ENCODE measurements at regions not wholly inside any gene's neighbourhood (a gene's known extent, or its start where the extent isn't known, plus 50 kb on each side); places are given as distances from the start of the nearest gene placed in this dataset.
"Not testable (repeated sequence)": the region's sequence is repeated elsewhere in the genome, so short reads cannot be mapped to it uniquely, and the experiment has no call there.

- H3K79me2 ChIP-seq (ENCODE audit: control insufficient read depth, insufficient read depth, low read length, unreplicated experiment) = no peaks in the 10 kb centered on the region
- H3K27ac ChIP-seq (ENCODE audit: low read depth, low read length) = no peak overlapping the region
- H2AFZ ChIP-seq (ENCODE audit: low read length, unreplicated experiment) = no peak overlapping the region
- no peaks in the 10 kb centered on the region for H3K4me1 ChIP-seq (ENCODE audit: control insufficient read depth, insufficient read depth, low read length, unreplicated experiment)
- H3K36me3 ChIP-seq (ENCODE audit: insufficient read depth, low read length) = no peaks in the 10 kb centered on the region
- H3K4me3 ChIP-seq (ENCODE audit: low read depth, low read length) = no peak overlapping the region
- no peaks in the 10 kb centered on the region for H3K27me3 ChIP-seq (ENCODE audit: insufficient read depth, low read length)
These were observed 111.4 kb downstream of the SPP2 start for GRCh38 chr2:234161932-234162331.

DNA sequence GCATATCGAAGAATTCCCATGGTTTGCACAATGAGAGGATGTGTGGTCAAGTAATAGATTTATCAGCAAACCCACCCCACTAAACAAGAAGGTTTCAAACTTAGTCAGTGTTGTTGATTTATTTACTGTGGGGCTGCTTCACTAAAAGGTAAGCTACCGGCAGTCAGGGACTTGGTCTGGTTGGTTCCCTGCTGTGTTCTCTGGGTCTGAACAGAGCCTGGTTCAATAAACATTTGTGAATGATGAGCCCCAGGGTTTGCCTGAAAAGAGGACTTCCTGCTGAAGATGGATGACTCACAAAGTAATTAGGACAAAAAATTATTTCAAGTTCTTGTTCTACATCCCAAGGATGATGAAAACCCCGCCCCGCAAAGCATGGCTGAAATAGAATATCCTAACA is 108.3 kb downstream of the SPP2 start:
- Histone ChIP-seq H3K36me3 (ENCODE audit: insufficient read depth, low read length) (no peaks in the 10 kb centered on the region), H3K4me3 (ENCODE audit: low read depth, low read length) (no peak overlapping the region), H3K27ac (ENCODE audit: low read depth, low read length) (no peak overlapping the region), H3K79me2 (ENCODE audit: control insufficient read depth, insufficient read depth, low read length, unreplicated experiment) (no peaks in the 10 kb centered on the region), H2AFZ (ENCODE audit: low read length, unreplicated experiment) (no peak overlapping the region), H3K4me1 (ENCODE audit: control insufficient read depth, insufficient read depth, low read length, unreplicated experiment) (no peaks in the 10 kb centered on the region), H3K27me3 (ENCODE audit: insufficient read depth, low read length) (no peaks in the 10 kb centered on the region)

DNA sequence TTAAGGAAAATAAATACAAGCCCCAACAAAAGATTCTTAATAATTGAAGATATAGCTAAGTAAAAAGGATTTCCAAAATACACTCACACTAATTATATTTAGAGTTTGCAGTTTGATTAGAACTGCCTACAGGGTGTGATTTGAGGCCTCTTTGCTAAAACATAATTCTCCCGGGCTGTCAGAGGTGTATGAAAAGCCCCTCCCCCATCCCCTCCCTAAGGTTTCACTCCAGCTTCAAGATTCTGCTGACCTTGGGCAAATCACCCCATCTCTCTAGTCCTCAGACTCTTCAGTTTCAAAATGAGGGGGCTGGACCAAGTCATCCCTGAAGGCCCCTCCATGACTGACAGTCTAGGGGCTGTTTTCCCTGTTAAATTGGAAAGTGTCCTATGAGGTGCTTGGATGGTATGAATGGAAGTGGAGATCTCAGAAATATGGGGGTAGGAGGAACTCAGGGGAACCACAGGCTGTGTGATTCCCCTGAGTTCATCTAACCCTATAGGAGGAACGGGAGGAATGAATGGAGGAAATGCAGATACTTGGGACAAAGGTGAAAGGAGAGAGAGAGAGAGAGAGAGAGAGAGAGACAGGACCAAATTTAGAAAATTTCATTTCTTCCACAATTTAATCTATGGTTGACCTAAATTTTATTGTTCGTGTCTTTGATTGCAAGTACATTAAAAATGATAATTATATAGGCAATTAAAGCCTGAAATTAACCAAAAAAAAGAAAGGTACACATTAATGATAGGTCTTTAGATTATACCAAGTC is 107.5 kb downstream of the SPP2 start:
- no peaks in the 10 kb centered on the region for H3K4me1 ChIP-seq (ENCODE audit: control insufficient read depth, insufficient read depth, low read length, unreplicated experiment)
- H3K27ac ChIP-seq (ENCODE audit: low read depth, low read length) = no peak overlapping the region
- H3K36me3 ChIP-seq (ENCODE audit: insufficient read depth, low read length) = no peaks in the 10 kb centered on the region
- no peaks in the 10 kb centered on the region for H3K27me3 ChIP-seq (ENCODE audit: insufficient read depth, low read length)
- no peak overlapping the region for H2AFZ ChIP-seq (ENCODE audit: low read length, unreplicated experiment)
- H3K79me2 ChIP-seq (ENCODE audit: control insufficient read depth, insufficient read depth, low read length, unreplicated experiment) = no peaks in the 10 kb centered on the region
- H3K4me3 ChIP-seq (ENCODE audit: low read depth, low read length) = no peak overlapping the region

DNA sequence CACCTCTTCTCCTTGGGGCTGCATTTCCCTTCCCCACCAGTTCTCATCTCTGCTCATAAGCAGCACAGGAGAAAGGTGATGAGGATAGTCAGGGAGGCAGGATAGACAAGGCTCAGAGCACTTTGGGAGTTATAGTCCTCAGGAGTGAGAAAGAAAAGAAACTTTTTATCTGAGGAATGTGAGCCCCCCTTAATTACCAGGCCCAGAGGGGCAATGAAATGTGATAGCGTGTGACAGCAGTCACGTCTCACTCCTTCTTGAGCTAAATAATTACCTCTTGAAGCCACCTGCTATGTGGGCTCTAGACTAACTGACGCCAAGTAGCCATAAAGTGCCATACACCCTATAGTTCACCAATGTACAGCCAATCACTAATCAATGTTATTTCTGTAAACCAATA is 105.8 kb downstream of the SPP2 start:
- no peak overlapping the region for H3K27ac ChIP-seq (ENCODE audit: low read depth, low read length)
- H3K36me3 ChIP-seq (ENCODE audit: insufficient read depth, low read length) = no peaks in the 10 kb centered on the region
- H3K4me1 ChIP-seq (ENCODE audit: control insufficient read depth, insufficient read depth, low read length, unreplicated experiment) = no peaks in the 10 kb centered on the region

DNA sequence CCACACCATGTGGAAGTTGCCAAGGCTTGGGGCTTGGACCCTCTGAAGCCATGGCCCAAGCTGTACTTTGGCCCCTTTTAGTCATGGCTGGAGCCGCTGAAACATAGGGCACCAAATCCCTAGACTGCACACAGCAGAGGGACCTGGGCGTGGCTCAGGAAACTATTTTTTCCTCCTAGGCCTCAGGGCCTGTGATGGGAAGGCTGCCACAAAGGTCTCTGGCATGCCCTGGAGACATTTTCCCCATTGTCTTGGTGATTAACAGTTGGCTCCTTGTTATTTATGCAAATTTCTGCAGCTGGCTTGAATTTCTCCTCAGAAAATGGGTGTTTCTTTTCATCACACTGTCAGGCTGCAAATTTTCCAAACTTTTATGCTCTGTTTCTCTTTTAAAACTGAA is 102.3 kb downstream of the SPP2 start:
- H3K4me3 ChIP-seq (ENCODE audit: low read depth, low read length); H3K79me2 ChIP-seq (ENCODE audit: control insufficient read depth, insufficient read depth, low read length, unreplicated experiment); H3K4me1 ChIP-seq (ENCODE audit: control insufficient read depth, insufficient read depth, low read length, unreplicated experiment); H3K27ac ChIP-seq (ENCODE audit: low read depth, low read length); H3K27me3 ChIP-seq (ENCODE audit: insufficient read depth, low read length); H2AFZ ChIP-seq (ENCODE audit: low read length, unreplicated experiment); H3K36me3 ChIP-seq (ENCODE audit: insufficient read depth, low read length): not testable (repeated sequence)

More for the DNA sequence above, 105.8 kb downstream of the SPP2 start:
- H3K27me3 ChIP-seq (ENCODE audit: insufficient read depth, low read length) = no peaks in the 10 kb centered on the region
- H3K79me2 ChIP-seq (ENCODE audit: control insufficient read depth, insufficient read depth, low read length, unreplicated experiment) = no peaks in the 10 kb centered on the region
- no peak overlapping the region for H3K4me3 ChIP-seq (ENCODE audit: low read depth, low read length)
- H2AFZ ChIP-seq (ENCODE audit: low read length, unreplicated experiment) = no peak overlapping the region

DNA sequence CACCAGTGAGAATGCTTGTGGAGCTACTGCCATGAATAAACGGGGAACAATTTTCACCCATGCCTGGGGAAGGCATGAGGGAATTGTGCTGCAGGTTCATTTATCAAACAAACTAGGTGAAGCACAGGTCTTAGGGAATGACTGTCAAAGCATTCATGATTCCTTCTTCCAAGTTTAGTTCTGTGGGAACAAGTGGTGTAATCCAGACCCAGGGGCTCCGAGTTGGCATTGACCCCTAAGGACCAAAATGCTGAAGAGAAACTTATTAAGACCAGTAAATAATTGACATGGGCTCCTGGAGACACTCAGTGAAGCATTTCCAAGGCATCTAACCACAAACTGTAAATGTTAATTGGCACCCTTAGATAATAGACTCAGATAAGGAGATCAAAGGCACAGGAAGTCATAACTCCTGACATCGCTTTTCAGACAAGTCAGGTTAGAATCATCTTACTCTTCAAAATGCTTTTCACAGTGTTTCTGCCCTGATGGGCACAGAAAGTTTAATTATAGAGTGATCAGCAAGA is 96.9 kb downstream of the SPP2 start:
- no peak overlapping the region for H2AFZ ChIP-seq (ENCODE audit: low read length, unreplicated experiment)
- no peaks in the 10 kb centered on the region for H3K79me2 ChIP-seq (ENCODE audit: control insufficient read depth, insufficient read depth, low read length, unreplicated experiment)
- H3K36me3 ChIP-seq (ENCODE audit: insufficient read depth, low read length) = no peaks in the 10 kb centered on the region
- H3K4me1 ChIP-seq (ENCODE audit: control insufficient read depth, insufficient read depth, low read length, unreplicated experiment) = peaks cover 5% of the 10 kb centered on the region
- no peak overlapping the region for H3K4me3 ChIP-seq (ENCODE audit: low read depth, low read length)
- no peak overlapping the region for H3K27ac ChIP-seq (ENCODE audit: low read depth, low read length)
- H3K27me3 ChIP-seq (ENCODE audit: insufficient read depth, low read length) = no peaks in the 10 kb centered on the region

GRCh38 chr2:234146087-234146826 is 95.8 kb downstream of the SPP2 start:
- Histone ChIP-seq H3K27me3 (ENCODE audit: insufficient read depth, low read length) (no peaks in the 10 kb centered on the region), H2AFZ (ENCODE audit: low read length, unreplicated experiment) (peak overlapping the region; percentile 21), H3K36me3 (ENCODE audit: insufficient read depth, low read length) (no peaks in the 10 kb centered on the region), H3K4me3 (ENCODE audit: low read depth, low read length) (no peak overlapping the region), H3K27ac (ENCODE audit: low read depth, low read length) (peak overlapping the region; percentile 44; the same call in 1 of the 2 replicates), H3K4me1 (ENCODE audit: control insufficient read depth, insufficient read depth, low read length, unreplicated experiment) (peaks cover 5% of the 10 kb centered on the region), H3K79me2 (ENCODE audit: control insufficient read depth, insufficient read depth, low read length, unreplicated experiment) (no peaks in the 10 kb centered on the region)

- Histone ChIP-seq H3K27ac (ENCODE audit: low read depth, low read length) (no peak overlapping the region), H3K4me1 (ENCODE audit: control insufficient read depth, insufficient read depth, low read length, unreplicated experiment) (peaks cover 5% of the 10 kb centered on the region)
These were observed 95.0 kb downstream of the SPP2 start for GRCh38 chr2:234145511-234145910.

GRCh38 chr2:234145057-234145456 is 94.6 kb downstream of the SPP2 start:
- H3K27ac ChIP-seq (ENCODE audit: low read depth, low read length) = no peak overlapping the region
- H3K36me3 ChIP-seq (ENCODE audit: insufficient read depth, low read length) = no peaks in the 10 kb centered on the region; the same call in 1 of the 2 replicates
- H3K79me2 ChIP-seq (ENCODE audit: control insufficient read depth, insufficient read depth, low read length, unreplicated experiment) = no peaks in the 10 kb centered on the region
- peaks cover 5% of the 10 kb centered on the region for H3K4me1 ChIP-seq (ENCODE audit: control insufficient read depth, insufficient read depth, low read length, unreplicated experiment)
- no peak overlapping the region for H2AFZ ChIP-seq (ENCODE audit: low read length, unreplicated experiment)
- H3K27me3 ChIP-seq (ENCODE audit: insufficient read depth, low read length) = no peaks in the 10 kb centered on the region
- no peak overlapping the region for H3K4me3 ChIP-seq (ENCODE audit: low read depth, low read length)

More at GRCh38 chr2:234145511-234145910, 95.0 kb downstream of the SPP2 start:
- Histone ChIP-seq H3K79me2 (ENCODE audit: control insufficient read depth, insufficient read depth, low read length, unreplicated experiment) (no peaks in the 10 kb centered on the region), H3K4me3 (ENCODE audit: low read depth, low read length) (no peak overlapping the region), H2AFZ (ENCODE audit: low read length, unreplicated experiment) (no peak overlapping the region), H3K36me3 (ENCODE audit: insufficient read depth, low read length) (no peaks in the 10 kb centered on the region), H3K27me3 (ENCODE audit: insufficient read depth, low read length) (no peaks in the 10 kb centered on the region)

GRCh38 chr2:234143896-234144295 is 93.4 kb downstream of the SPP2 start:
- Histone ChIP-seq H3K36me3 (ENCODE audit: insufficient read depth, low read length) (no peaks in the 10 kb centered on the region; the same call in 1 of the 2 replicates), H3K4me1 (ENCODE audit: control insufficient read depth, insufficient read depth, low read length, unreplicated experiment) (peaks cover 5% of the 10 kb centered on the region), H3K79me2 (ENCODE audit: control insufficient read depth, insufficient read depth, low read length, unreplicated experiment) (no peaks in the 10 kb centered on the region), H3K27ac (ENCODE audit: low read depth, low read length) (no peak overlapping the region), H3K4me3 (ENCODE audit: low read depth, low read length) (no peak overlapping the region), H2AFZ (ENCODE audit: low read length, unreplicated experiment) (no peak overlapping the region), H3K27me3 (ENCODE audit: insufficient read depth, low read length) (no peaks in the 10 kb centered on the region)

Measured in ACC112 (cell line).